Liver (tissue), 8 donors: ENCODE measurements at regions not wholly inside any gene's neighbourhood (a gene's known extent, or its start where the extent isn't known, plus 50 kb on each side); places are given as distances from the start of the nearest gene placed in this dataset.

Experiments used
- DNase-seq: peaks from one replicate; pipeline ENCODE4 v3.0.0-alpha.2; 2017; ENCODE audit warnings: low spot score
- H3K27ac ChIP-seq, 2 donors: one replicate each; pipeline ENCODE4 v1.7.0; 2013; ENCODE audit warnings: inconsistent platforms in 2 of 2, low read length in 2 of 2, control low read depth in 1 of 2, low read depth in 1 of 2, mild to moderate bottlenecking in 1 of 2
- H3K27me3 ChIP-seq, 4 donors: one replicate each; pipeline versions ENCODE4 v1.6.1 to v1.7.0; 2013; ENCODE audit warnings: low read length in 3 of 4, inconsistent platforms in 1 of 4, mild to moderate bottlenecking in 1 of 4, moderate library complexity in 1 of 4; ENCODE audit not compliant: control insufficient read depth in 4 of 4, insufficient read depth in 4 of 4
- H3K36me3 ChIP-seq, 4 donors: one replicate each; pipeline versions ENCODE4 v1.6.1 to v1.7.0; 2013; ENCODE audit warnings: low read length in 3 of 4, mild to moderate bottlenecking in 3 of 4, low read depth in 1 of 4, moderate library complexity in 1 of 4; ENCODE audit not compliant: control insufficient read depth in 4 of 4, insufficient read depth in 3 of 4
- H3K4me1 ChIP-seq, 4 donors: one replicate each; pipeline versions ENCODE4 v1.6.1 to v1.7.0; 2013; ENCODE audit warnings: low read length in 3 of 4, mild to moderate bottlenecking in 3 of 4, moderate library complexity in 1 of 4; ENCODE audit not compliant: control insufficient read depth in 4 of 4, insufficient read depth in 4 of 4
- H3K4me3 ChIP-seq, 3 donors: one replicate each; pipeline versions ENCODE4 v1.6.1 to v1.7.0; 2013; ENCODE audit warnings: low read length in 3 of 3, control low read depth in 1 of 3, low read depth in 1 of 3, mild to moderate bottlenecking in 1 of 3
- H3K9ac ChIP-seq, 2 donors: one replicate each; pipeline ENCODE4 v1.7.0; 2013; ENCODE audit warnings: low read length in 2 of 2, mild to moderate bottlenecking in 2 of 2, moderate library complexity in 2 of 2, control low read depth in 1 of 2, low read depth in 1 of 2
- H3K9me3 ChIP-seq, 4 donors: one replicate each; pipeline versions ENCODE4 v1.6.1 to v1.7.0; 2013; ENCODE audit warnings: low read length in 3 of 4; ENCODE audit not compliant: control insufficient read depth in 4 of 4
- ATF3 ChIP-seq: IDR thresholded peaks from 2 replicates; pipeline ENCODE4 v1.6.1; 2016; ENCODE audit warnings: antibody characterized with exemption
- EGR1 ChIP-seq, 2 donors: IDR thresholded peaks; 2 replicates each; pipeline ENCODE4 v1.6.1; 2016 to 2018; ENCODE audit warnings: antibody characterized with exemption in 2 of 2, low read depth in 2 of 2
- FOXA1 ChIP-seq: IDR thresholded peaks from 2 replicates; pipeline ENCODE4 v1.6.1; 2016; ENCODE audit warnings: antibody characterized with exemption
- FOXA2 ChIP-seq: IDR thresholded peaks from 2 replicates; pipeline ENCODE4 v1.6.1; 2016; ENCODE audit warnings: antibody characterized with exemption
- HNF4A ChIP-seq, 2 donors: conservative IDR thresholded peaks; 2 replicates each; pipeline ENCODE4 v1.6.1; 2016; ENCODE audit warnings: antibody characterized with exemption in 2 of 2, mild to moderate bottlenecking in 2 of 2
- HNF4G ChIP-seq: IDR thresholded peaks from 2 replicates; pipeline ENCODE4 v1.6.1; 2016; ENCODE audit warnings: antibody characterized with exemption
- JUND ChIP-seq, 2 donors: IDR thresholded peaks; 2 replicates each; pipeline ENCODE4 v1.6.1; 2016; ENCODE audit warnings: antibody characterized with exemption in 2 of 2
- NR2F2 ChIP-seq: IDR thresholded peaks from 2 replicates; pipeline ENCODE4 v1.6.1; 2016; ENCODE audit warnings: antibody characterized with exemption
- RAD21 ChIP-seq, 2 donors: IDR thresholded peaks; 2 replicates each; pipeline ENCODE4 v1.6.1; 2016; ENCODE audit warnings: antibody characterized with exemption in 2 of 2, mild to moderate bottlenecking in 2 of 2
- REST ChIP-seq: IDR thresholded peaks from 2 replicates; pipeline ENCODE4 v1.6.1; 2016; ENCODE audit warnings: antibody characterized with exemption, mild to moderate bottlenecking
- RXRA ChIP-seq, 2 donors: IDR thresholded peaks; 2 replicates each; pipeline ENCODE4 v1.6.1; 2017 to 2018; ENCODE audit warnings: antibody characterized with exemption in 2 of 2, mild to moderate bottlenecking in 1 of 2
- SP1 ChIP-seq: IDR thresholded peaks from 2 replicates; pipeline ENCODE4 v1.6.1; 2018; ENCODE audit warnings: antibody characterized with exemption, mild to moderate bottlenecking
- TAF1 ChIP-seq: conservative IDR thresholded peaks from 2 replicates; pipeline ENCODE4 v1.6.1; 2016; ENCODE audit warnings: antibody characterized with exemption, mild to moderate bottlenecking
- YY1 ChIP-seq: IDR thresholded peaks from 2 replicates; pipeline ENCODE4 v1.6.1; 2016; ENCODE audit warnings: antibody characterized with exemption, mild to moderate bottlenecking
- WGBS: extraction: QIAGEN DNeasy Blood & Tissue Kit; methylation state at CpG from one replicate; pipeline ENCODE4 v1.1.7; 2013; 5-methylcytosine and 5-hydroxymethylcytosine counted together
- TF ChIP-seq, protein P1 (sequence below): fragments of 150-350 bp; IDR thresholded peaks from 2 replicates; pipeline ENCODE4 v1.5.1; 2017; ENCODE audit warnings: improper control_type of control experiment, low read depth, low read length; ENCODE audit not compliant: missing input control
- TF ChIP-seq, protein P2 (sequence below): IDR thresholded peaks from 2 replicates; pipeline ENCODE4 v1.6.1; 2016; ENCODE audit warnings: antibody characterized with exemption
- TF ChIP-seq, protein P3 (sequence below): IDR thresholded peaks from 2 replicates; pipeline ENCODE4 v1.6.1; 2016; ENCODE audit warnings: antibody characterized with exemption
- donor health status: healthy.
- donor health status: healthy.
- donor health status: healthy.
- donor health status: healthy.
- donor health status: healthy.

- Histone ChIP-seq H3K27ac (no peak overlapping the region), H3K27me3 (peaks cover 0 to 2% (median 0%) of the 10 kb centered on the region in 4 donors), H3K9me3 (peaks cover 0 to 3% (median 1%) of the 10 kb centered on the region in 4 donors), H3K4me1 (no peaks in the 10 kb centered on the region), H3K4me3 (no peak overlapping the region), H3K9ac (no peak overlapping the region), H3K36me3 (no peaks in the 10 kb centered on the region)
- no peak for TF ChIP-seq RAD21 (IDR thresholded peaks at IDR 0.05)
- no peak for TF ChIP-seq HNF4G
- TF ChIP-seq FOXA1 = no peak
- no peak for TF ChIP-seq JUND (IDR thresholded peaks at IDR 0.05)
- TF ChIP-seq, protein P1, sequence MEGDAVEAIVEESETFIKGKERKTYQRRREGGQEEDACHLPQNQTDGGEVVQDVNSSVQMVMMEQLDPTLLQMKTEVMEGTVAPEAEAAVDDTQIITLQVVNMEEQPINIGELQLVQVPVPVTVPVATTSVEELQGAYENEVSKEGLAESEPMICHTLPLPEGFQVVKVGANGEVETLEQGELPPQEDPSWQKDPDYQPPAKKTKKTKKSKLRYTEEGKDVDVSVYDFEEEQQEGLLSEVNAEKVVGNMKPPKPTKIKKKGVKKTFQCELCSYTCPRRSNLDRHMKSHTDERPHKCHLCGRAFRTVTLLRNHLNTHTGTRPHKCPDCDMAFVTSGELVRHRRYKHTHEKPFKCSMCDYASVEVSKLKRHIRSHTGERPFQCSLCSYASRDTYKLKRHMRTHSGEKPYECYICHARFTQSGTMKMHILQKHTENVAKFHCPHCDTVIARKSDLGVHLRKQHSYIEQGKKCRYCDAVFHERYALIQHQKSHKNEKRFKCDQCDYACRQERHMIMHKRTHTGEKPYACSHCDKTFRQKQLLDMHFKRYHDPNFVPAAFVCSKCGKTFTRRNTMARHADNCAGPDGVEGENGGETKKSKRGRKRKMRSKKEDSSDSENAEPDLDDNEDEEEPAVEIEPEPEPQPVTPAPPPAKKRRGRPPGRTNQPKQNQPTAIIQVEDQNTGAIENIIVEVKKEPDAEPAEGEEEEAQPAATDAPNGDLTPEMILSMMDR = no peak
- no peak for DNase-seq
- WGBS = 66% methylated on average over 2 of the region's 2 CpGs
These were observed 147.7 kb upstream of the APCDD1 start for GRCh38 chr18:10306779-10307178.

DNA sequence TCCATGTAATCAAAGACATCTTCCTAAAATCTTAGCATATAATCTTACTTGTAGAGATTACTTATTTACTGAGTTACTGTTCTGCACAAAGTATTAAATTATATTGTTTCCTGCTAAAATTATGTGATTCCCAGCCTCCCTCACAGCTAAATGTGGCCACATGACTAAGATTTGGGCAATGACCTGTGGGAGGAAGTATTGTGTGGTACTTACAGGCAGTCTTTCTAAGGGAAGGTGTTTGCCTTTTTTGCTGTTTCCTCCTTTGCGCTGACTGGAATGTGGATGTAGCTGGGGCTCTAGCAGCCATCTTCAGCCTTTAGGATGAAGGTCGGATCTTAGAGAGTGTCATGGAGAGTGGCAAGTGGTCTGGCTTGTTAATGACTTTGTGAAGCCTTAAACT, 146.3 kb upstream of the APCDD1 start:
- no peaks in the 10 kb centered on the region for H3K36me3 ChIP-seq
- 62% methylated on average over 2 of the region's 2 CpGs for WGBS
- TF ChIP-seq SP1 (no peak), HNF4A (conservative IDR thresholded peaks at IDR 0.05) (no peak), EGR1 (IDR thresholded peaks at IDR 0.05; ENCODE audit: low read depth in 2 of 2) (no peak), JUND (IDR thresholded peaks at IDR 0.05) (no peak), RAD21 (IDR thresholded peaks at IDR 0.05) (no peak), TAF1 (no peak), REST (no peak), YY1 (no peak), FOXA2 (no peak), NR2F2 (no peak), RXRA (IDR thresholded peaks at IDR 0.05) (no peak), ATF3 (no peak), FOXA1 (no peak), HNF4G (no peak)
- TF ChIP-seq, protein P1 = no peak
- TF ChIP-seq, protein P2, sequence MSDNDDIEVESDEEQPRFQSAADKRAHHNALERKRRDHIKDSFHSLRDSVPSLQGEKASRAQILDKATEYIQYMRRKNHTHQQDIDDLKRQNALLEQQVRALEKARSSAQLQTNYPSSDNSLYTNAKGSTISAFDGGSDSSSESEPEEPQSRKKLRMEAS = no peak
- TF ChIP-seq, protein P3, sequence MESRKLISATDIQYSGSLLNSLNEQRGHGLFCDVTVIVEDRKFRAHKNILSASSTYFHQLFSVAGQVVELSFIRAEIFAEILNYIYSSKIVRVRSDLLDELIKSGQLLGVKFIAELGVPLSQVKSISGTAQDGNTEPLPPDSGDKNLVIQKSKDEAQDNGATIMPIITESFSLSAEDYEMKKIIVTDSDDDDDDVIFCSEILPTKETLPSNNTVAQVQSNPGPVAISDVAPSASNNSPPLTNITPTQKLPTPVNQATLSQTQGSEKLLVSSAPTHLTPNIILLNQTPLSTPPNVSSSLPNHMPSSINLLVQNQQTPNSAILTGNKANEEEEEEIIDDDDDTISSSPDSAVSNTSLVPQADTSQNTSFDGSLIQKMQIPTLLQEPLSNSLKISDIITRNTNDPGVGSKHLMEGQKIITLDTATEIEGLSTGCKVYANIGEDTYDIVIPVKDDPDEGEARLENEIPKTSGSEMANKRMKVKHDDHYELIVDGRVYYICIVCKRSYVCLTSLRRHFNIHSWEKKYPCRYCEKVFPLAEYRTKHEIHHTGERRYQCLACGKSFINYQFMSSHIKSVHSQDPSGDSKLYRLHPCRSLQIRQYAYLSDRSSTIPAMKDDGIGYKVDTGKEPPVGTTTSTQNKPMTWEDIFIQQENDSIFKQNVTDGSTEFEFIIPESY = no peak

More for the DNA sequence above, 146.3 kb upstream of the APCDD1 start:
- Histone ChIP-seq H3K27me3 (peaks cover 0 to 5% (median 0%) of the 10 kb centered on the region in 4 donors), H3K9me3 (peaks cover 0 to 3% (median 2%) of the 10 kb centered on the region in 4 donors), H3K27ac (no peak overlapping the region), H3K9ac (no peak overlapping the region), H3K4me3 (no peak overlapping the region), H3K4me1 (no peaks in the 10 kb centered on the region)
- DNase-seq = no peak
